GM12872 (cell line): ENCODE measurements at regions not wholly inside any gene's neighbourhood (a gene's known extent, or its start where the extent isn't known, plus 50 kb on each side); places are given as distances from the start of the nearest gene placed in this dataset.

Experiments used
- TF ChIP-seq, protein P1 (sequence below): IDR thresholded peaks from 3 replicates; pipeline ENCODE4 v1.5.1; 2011; ENCODE audit warnings: low read depth, mild to moderate bottlenecking, low read length, moderate library complexity; ENCODE audit not compliant: insufficient read depth

DNA sequence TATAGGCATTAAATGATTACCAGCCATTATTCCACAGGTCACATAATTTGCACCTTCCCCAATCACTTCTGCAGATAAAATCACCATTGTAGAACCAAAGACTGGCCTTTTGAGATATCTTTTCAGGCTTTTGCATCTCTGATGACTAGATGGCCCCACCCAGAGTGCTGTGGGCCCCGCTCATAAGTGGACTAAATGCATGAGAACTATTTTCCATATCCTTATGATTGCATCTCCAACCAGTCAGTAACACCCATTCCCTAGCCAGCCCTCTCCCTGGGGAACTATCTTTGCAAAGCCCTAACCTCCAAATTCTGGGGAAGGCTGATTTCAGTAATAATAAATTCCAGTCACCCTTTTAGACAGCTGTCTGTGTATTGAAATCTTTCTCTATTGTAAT lies 53.5 kb upstream of the CDH9 start:
- TF ChIP-seq, protein P1, sequence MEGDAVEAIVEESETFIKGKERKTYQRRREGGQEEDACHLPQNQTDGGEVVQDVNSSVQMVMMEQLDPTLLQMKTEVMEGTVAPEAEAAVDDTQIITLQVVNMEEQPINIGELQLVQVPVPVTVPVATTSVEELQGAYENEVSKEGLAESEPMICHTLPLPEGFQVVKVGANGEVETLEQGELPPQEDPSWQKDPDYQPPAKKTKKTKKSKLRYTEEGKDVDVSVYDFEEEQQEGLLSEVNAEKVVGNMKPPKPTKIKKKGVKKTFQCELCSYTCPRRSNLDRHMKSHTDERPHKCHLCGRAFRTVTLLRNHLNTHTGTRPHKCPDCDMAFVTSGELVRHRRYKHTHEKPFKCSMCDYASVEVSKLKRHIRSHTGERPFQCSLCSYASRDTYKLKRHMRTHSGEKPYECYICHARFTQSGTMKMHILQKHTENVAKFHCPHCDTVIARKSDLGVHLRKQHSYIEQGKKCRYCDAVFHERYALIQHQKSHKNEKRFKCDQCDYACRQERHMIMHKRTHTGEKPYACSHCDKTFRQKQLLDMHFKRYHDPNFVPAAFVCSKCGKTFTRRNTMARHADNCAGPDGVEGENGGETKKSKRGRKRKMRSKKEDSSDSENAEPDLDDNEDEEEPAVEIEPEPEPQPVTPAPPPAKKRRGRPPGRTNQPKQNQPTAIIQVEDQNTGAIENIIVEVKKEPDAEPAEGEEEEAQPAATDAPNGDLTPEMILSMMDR, result no peak
